OCI-LY1 (cell line): ENCODE measurements at regions not wholly inside any gene's neighbourhood (a gene's known extent, or its start where the extent isn't known, plus 50 kb on each side); places are given as distances from the start of the nearest gene placed in this dataset.
"Not testable (repeated sequence)": the region's sequence is repeated elsewhere in the genome, so short reads cannot be mapped to it uniquely, and the experiment has no call there.

ENCODE experiments used
- H2AFZ ChIP-seq: fragments of 200-600 bp; sonication (generic), shearing (Covaris generic); 2 replicates; pipeline ENCODE4 v1.6.0; 2014; ENCODE audit warnings: antibody characterized with exemption, mild to moderate bottlenecking, low read length
- H3F3A ChIP-seq: fragments of 200-600 bp; sonication (generic), shearing (Covaris generic); 2 replicates; pipeline ENCODE4 v1.6.0; 2014; ENCODE audit warnings: mild to moderate bottlenecking, antibody characterized with exemption, low read length, moderate library complexity; ENCODE audit not compliant: insufficient read depth
- H3K27ac ChIP-seq: fragments of 200-600 bp; sonication (generic); 2 replicates; pipeline ENCODE4 v1.5.1; 2014; ENCODE audit warnings: low read length, mixed run types, mild to moderate bottlenecking, low read depth; ENCODE audit not compliant: poor library complexity, severe bottlenecking
- H3K27me3 ChIP-seq: fragments of 200-600 bp; sonication (generic); 2 replicates; pipeline ENCODE4 v1.6.0; 2014; ENCODE audit warnings: antibody characterized with exemption, mild to moderate bottlenecking, low read length, moderate library complexity; ENCODE audit not compliant: insufficient read depth
- H3K36me3 ChIP-seq: fragments of 200-600 bp; sonication (generic); 2 replicates; pipeline ENCODE4 v1.6.1; 2014; ENCODE audit warnings: mild to moderate bottlenecking, antibody characterized with exemption, low read length, moderate library complexity, mixed read lengths; ENCODE audit not compliant: insufficient read depth
- H3K4me1 ChIP-seq: fragments of 200-600 bp; sonication (generic); 2 replicates; pipeline ENCODE4 v1.5.1; 2014; ENCODE audit warnings: mild to moderate bottlenecking, low read length, moderate library complexity; ENCODE audit not compliant: insufficient read depth, severe bottlenecking
- H3K4me2 ChIP-seq: fragments of 200-600 bp; sonication (generic), shearing (Covaris generic); 2 replicates; pipeline ENCODE4 v1.6.1; 2014; ENCODE audit warnings: low read length
- H3K4me3 ChIP-seq: fragments of 200-600 bp; sonication (generic); 2 replicates; pipeline ENCODE4 v1.5.1; 2014; ENCODE audit warnings: low read length, low read depth, mild to moderate bottlenecking, mixed read lengths; ENCODE audit not compliant: poor library complexity, severe bottlenecking
- H3K79me2 ChIP-seq: fragments of 200-600 bp; shearing (Covaris generic); 2 replicates; pipeline ENCODE4 v1.6.1; 2016; ENCODE audit warnings: mixed run types, low read length, mixed read lengths; ENCODE audit not compliant: insufficient read depth
- H3K9ac ChIP-seq: fragments of 200-600 bp; sonication (generic), shearing (Covaris generic); 2 replicates; pipeline ENCODE4 v1.6.1; 2014; ENCODE audit warnings: mild to moderate bottlenecking, low read length, mixed read lengths
- H3K9me2 ChIP-seq: fragments of 200-600 bp; sonication (generic), shearing (Covaris generic); 2 replicates; pipeline ENCODE4 v1.6.1; 2014; ENCODE audit warnings: low read depth, mild to moderate bottlenecking, low read length, mixed read lengths
- H3K9me3 ChIP-seq: fragments of 200-600 bp; shearing (Covaris generic); 2 replicates; pipeline ENCODE4 v1.6.1; 2014; ENCODE audit warnings: low read length, mixed read lengths
- H4K20me1 ChIP-seq: fragments of 200-600 bp; sonication (generic), shearing (Covaris generic); 2 replicates; pipeline ENCODE4 v1.6.0; 2016; ENCODE audit warnings: mild to moderate bottlenecking, low read length; ENCODE audit not compliant: insufficient read depth
- EZH2 ChIP-seq: fragments of 200-600 bp; sonication (generic), shearing (Covaris generic); IDR thresholded peaks from 2 replicates; pipeline ENCODE4 v1.8.0; 2017; ENCODE audit warnings: borderline replicate concordance, mixed run types, mild to moderate bottlenecking, antibody characterized with exemption, low read length, moderate library complexity, mixed read lengths
- TF ChIP-seq, protein P1 (sequence below): fragments of 200-600 bp; sonication (generic), shearing (Covaris generic); IDR thresholded peaks from 2 replicates; pipeline ENCODE4 v1.5.1; 2017; ENCODE audit warnings: mild to moderate bottlenecking, antibody characterized with exemption, low read length, moderate library complexity, mixed read lengths

DNA sequence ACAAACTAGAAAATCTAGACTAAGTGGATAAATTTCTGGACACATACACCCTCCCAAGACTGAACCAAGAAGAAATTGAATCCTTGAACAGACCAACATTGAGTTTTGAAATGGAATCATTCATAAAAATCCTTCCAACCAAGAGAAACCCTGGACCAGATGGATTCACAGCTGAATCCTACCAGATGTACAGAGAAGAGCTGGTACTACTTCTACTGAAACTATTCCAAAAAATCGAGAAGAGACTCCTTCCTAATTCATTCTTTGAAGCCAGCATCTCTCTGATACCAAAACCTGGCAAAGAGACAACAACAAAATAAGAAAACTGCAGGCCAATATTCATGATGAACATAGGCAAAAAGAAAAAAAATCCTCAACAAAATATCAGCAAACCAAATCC is 227.4 kb downstream of the RPAP3 start:
- no peaks in the 10 kb centered on the region for H3K79me2 ChIP-seq
- no peaks in the 10 kb centered on the region for H3F3A ChIP-seq
- no peaks in the 10 kb centered on the region for H4K20me1 ChIP-seq
- no peaks in the 10 kb centered on the region for H3K27me3 ChIP-seq
- H3K36me3 ChIP-seq, result no peaks in the 10 kb centered on the region
- no peak overlapping the region for H3K4me2 ChIP-seq
- H3K4me3 ChIP-seq, result no peak overlapping the region
- no peaks in the 10 kb centered on the region for H3K9me2 ChIP-seq
- no peak overlapping the region for H3K9ac ChIP-seq
- H3K27ac ChIP-seq, result no peak overlapping the region
- no peak for TF ChIP-seq EZH2
- TF ChIP-seq, protein P1, sequence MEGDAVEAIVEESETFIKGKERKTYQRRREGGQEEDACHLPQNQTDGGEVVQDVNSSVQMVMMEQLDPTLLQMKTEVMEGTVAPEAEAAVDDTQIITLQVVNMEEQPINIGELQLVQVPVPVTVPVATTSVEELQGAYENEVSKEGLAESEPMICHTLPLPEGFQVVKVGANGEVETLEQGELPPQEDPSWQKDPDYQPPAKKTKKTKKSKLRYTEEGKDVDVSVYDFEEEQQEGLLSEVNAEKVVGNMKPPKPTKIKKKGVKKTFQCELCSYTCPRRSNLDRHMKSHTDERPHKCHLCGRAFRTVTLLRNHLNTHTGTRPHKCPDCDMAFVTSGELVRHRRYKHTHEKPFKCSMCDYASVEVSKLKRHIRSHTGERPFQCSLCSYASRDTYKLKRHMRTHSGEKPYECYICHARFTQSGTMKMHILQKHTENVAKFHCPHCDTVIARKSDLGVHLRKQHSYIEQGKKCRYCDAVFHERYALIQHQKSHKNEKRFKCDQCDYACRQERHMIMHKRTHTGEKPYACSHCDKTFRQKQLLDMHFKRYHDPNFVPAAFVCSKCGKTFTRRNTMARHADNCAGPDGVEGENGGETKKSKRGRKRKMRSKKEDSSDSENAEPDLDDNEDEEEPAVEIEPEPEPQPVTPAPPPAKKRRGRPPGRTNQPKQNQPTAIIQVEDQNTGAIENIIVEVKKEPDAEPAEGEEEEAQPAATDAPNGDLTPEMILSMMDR, result no peak
- H2AFZ ChIP-seq, result no peak overlapping the region
- H3K4me1 ChIP-seq, result no peaks in the 10 kb centered on the region
- 0 out of 2 replicates have a peak, but pooled peaks cover 2% of the 10 kb centered on the region for H3K9me3 ChIP-seq

DNA sequence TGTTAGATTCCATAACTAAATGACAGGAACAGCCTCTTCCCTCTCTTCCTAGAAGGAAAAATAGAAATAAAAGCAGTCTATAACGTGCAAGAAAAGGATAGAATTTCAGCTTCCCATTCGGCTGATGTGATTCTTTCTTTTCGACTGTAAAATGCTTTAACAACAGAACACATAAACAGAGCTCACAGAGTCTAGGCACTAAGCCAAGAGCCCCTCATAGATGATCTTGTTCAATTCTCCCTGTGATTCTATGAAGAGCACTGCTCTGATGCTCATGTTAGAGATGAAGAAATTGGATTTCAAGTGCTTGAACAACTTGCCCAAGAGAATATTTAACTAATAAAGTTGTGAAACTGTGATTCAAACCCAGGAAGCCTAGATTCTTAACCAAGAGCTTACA is 232.7 kb downstream of the RPAP3 start:
- H3K4me3 ChIP-seq, result no peak overlapping the region
- no peaks in the 10 kb centered on the region for H3K36me3 ChIP-seq
- H3K27ac ChIP-seq, result no peak overlapping the region
- H4K20me1 ChIP-seq, result no peaks in the 10 kb centered on the region
- no peak for TF ChIP-seq EZH2
- TF ChIP-seq, protein P1, result no peak
- no peaks in the 10 kb centered on the region for H3F3A ChIP-seq
- H2AFZ ChIP-seq, result no peak overlapping the region
- H3K79me2 ChIP-seq, result no peaks in the 10 kb centered on the region
- 0 out of 2 replicates have a peak, but pooled peaks cover 2% of the 10 kb centered on the region for H3K9me3 ChIP-seq
- no peak overlapping the region for H3K4me2 ChIP-seq
- no peak overlapping the region for H3K9ac ChIP-seq
- H3K27me3 ChIP-seq, result no peaks in the 10 kb centered on the region
- H3K9me2 ChIP-seq, result no peaks in the 10 kb centered on the region
- no peaks in the 10 kb centered on the region for H3K4me1 ChIP-seq

- not testable (repeated sequence) for H3K9ac ChIP-seq, H3K36me3 ChIP-seq, H3K27ac ChIP-seq, H2AFZ ChIP-seq, H3K27me3 ChIP-seq, H3K9me2 ChIP-seq, H4K20me1 ChIP-seq, H3K4me2 ChIP-seq, H3K4me3 ChIP-seq, H3F3A ChIP-seq, H3K4me1 ChIP-seq, H3K9me3 ChIP-seq, H3K79me2 ChIP-seq
Measured at GRCh38 chr12:47470349-47470748, 235.5 kb downstream of the RPAP3 start.

DNA sequence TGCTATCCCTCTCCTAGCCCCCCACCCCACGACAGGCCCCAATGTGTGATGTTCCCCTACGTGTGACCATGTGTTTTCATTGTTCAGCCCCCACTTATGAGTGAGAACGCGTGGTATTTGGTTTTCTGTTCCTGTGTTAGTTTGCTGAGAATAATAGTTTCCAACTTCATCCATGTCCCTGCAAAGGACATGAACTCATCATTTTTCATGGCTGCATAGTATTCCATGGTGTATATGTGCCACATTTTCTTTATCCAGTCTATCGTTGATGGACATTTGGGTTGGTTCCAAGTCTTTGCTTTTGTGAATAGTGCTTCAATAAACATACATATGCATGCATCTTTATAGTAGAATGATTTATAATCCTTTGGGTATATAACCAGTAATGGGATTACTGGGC is 241.9 kb downstream of the RPAP3 start:
- not testable (repeated sequence) for H3K9me2 ChIP-seq, H3K79me2 ChIP-seq, H3K4me3 ChIP-seq, H3K4me1 ChIP-seq, H3K4me2 ChIP-seq, H3K27me3 ChIP-seq, H3K9me3 ChIP-seq, H3K27ac ChIP-seq, H3K36me3 ChIP-seq, H2AFZ ChIP-seq, H4K20me1 ChIP-seq, H3K9ac ChIP-seq, H3F3A ChIP-seq
